ENCODE measurements at regions not wholly inside any gene's neighbourhood (a gene's known extent, or its start where the extent isn't known, plus 50 kb on each side); places are given as distances from the start of the nearest gene placed in this dataset.
A peak's percentile ranks its signal among the peaks of the same experiment; 100 is the strongest.

DNA sequence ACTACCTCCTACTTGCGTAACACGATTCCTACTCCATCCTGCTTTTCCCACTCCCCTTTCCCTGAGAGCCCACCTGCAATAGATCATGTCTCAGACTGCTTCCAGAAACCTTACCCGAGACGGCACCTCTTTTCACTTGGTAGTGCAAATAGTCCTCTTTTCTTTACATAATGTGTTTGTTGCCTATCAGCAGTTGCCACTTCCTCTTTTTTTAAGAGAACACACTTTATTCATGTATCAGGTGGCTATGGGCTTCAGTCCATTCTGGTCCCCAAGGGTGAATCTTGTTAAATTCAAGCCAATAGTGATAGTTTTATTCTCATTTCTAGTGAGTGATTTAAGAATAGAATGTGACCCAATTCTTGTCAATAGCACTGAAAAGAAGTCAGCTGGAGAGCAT, 57.7 kb upstream of the FERMT1 start:
- no peak for DNase-seq

GRCh38 chr20:6178537-6178936, 55.7 kb upstream of the FERMT1 start:
- peak; percentile 15 for DNase-seq

GRCh38 chr20:6173481-6173880, 50.7 kb upstream of the FERMT1 start:
- no peak for DNase-seq
